Stimulated activated naive CD4-positive, alpha-beta T cell treated with Interleukin-2 at 50 U/mL for 16 hours (primary cell): ENCODE measurements at regions not wholly inside any gene's neighbourhood (a gene's known extent, or its start where the extent isn't known, plus 50 kb on each side); places are given as distances from the start of the nearest gene placed in this dataset.
"Not testable (repeated sequence)": the region's sequence is repeated elsewhere in the genome, so short reads cannot be mapped to it uniquely, and the experiment has no call there.

ENCODE experiments used
- DNase-seq: peaks from one replicate; lab custom pipeline; 2025; lab: John Stamatoyannopoulos, UW

DNA sequence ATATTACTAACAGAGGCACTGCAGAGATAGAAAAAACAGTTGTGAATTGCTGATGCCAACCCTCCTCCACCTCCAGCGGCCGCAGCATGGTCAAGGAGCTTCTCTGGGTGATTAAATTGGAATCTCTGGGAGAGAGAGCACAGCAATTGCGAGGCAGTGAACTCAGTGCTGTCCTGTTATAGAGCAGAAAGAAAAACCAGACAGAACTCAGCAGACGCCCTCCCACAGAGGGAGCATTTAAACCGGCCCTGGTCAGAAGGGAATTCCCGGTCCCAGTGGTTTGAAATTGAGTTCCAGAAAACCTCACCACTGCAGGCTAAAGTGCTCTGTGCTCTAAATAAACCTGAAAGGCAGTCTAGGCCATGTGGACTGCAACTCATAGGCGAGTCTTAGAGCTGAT is 175.4 kb downstream of the SQOR start:
- no peak for DNase-seq

DNA sequence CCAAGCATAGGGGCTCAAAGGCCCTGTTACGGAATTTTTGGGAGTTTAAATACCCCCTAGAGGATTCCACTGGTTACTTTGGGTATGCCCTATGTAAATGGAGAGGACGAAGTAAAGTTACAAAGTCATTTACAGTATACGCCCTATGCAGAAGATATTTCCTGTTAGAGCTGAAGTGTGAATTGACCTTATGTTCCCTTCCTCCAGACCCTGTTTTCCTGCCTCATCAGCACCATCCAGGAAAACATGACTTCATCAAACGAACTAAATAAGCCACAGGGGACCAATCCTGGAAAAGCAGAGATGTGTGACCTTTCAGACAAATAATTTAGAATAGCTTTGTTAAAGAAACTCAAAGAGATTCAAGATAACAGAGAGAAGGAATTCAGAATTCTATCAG is 177.4 kb downstream of the SQOR start:
- DNase-seq: no peak

DNA sequence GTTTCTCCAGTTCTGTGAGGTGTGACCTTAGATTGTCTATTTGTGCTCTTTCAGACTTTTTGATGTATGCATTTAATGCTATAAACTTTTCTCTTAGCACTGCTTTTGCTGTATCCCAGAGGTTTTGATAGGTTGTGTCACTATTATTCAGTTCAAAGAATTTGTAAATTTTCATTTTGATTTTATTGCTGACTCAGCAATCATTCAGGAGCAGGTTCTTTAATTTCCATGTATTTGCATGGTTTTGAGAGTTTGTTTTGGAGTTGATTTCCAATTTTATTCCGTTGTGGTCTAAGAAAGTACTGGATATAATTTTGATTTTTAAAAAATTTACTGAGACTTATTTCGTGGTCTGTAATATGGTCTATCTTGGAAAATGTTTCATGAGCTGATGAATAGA is 182.7 kb downstream of the SQOR start:
- not testable (repeated sequence) for DNase-seq

DNA sequence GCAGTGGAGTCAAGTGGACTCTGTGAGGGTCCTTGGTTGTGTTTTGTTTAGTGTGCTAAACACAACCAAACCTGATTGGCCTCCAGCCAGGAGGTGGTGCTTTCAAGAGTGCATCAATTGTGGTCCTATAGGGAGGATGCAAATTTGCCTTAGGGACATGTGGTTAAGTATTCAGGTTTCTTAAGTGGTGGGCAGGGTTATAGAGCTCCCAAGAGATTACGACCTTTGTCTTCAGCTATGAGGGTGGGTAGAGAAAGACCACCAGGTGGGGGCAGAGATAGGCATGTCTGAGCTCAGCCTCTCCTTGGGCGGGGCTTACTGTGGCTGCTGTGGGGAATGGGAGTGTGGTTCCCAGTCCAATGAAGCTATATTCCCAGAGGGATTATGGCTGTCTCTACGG is 186.6 kb downstream of the SQOR start:
- DNase-seq: no peak

DNA sequence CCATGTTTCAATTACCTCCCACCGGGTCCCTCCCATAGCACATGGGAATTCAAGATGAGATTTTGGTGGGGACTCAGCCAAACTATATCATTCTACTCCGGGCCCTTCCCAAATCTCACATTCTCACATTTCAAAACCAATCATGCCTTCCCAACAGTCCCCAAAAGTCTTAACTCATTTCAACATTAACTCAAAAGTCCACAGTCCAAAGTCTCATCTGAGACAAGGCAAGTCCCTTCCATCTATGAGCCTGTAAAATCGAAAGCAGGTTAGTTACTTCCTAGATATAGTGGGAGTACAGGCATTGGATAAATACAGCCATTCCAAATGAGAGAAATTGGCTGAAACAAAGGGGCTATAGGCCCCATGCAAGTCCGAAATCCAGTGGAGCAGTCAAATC is 188.1 kb downstream of the SQOR start:
- not testable (repeated sequence) for DNase-seq

DNA sequence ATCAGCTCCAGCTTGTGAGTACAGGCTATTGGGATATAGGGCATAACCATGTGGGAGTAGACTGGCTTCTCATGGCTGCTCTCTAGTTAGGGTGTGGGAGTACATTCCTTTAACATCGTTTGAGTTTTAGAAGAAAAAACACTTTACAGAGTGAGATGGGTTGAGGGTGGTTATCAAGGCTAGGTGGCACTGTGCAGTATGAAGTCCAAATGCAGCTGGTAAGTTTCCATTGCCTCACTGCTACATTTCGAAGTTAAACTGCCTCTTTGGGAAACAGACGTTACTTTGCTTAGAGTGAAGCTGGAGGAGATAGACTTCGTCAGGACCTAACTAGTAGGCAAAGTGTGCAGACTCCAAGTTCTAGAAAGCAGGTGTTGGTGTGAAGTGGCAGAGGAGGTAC is 192.4 kb downstream of the SQOR start:
- DNase-seq: no peak

DNA sequence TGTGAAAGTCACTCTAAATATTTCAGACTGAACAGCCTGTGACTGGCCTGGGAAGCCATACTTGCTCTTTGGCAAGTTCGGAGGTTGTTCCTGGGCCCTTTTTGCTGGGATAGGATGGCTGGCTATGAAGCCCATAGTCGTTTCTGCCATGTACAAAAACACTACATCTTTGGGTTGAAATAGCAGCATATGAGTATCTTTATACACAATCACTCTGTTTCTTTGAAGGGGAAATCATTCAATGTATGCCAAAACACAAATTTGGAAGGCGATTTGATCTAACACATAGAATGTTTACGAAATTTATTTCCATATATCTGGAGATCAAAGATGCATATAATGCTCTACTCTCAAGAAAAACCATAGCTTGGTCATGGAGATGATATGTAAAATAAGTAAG is 192.9 kb downstream of the SQOR start:
- DNase-seq: no peak

DNA sequence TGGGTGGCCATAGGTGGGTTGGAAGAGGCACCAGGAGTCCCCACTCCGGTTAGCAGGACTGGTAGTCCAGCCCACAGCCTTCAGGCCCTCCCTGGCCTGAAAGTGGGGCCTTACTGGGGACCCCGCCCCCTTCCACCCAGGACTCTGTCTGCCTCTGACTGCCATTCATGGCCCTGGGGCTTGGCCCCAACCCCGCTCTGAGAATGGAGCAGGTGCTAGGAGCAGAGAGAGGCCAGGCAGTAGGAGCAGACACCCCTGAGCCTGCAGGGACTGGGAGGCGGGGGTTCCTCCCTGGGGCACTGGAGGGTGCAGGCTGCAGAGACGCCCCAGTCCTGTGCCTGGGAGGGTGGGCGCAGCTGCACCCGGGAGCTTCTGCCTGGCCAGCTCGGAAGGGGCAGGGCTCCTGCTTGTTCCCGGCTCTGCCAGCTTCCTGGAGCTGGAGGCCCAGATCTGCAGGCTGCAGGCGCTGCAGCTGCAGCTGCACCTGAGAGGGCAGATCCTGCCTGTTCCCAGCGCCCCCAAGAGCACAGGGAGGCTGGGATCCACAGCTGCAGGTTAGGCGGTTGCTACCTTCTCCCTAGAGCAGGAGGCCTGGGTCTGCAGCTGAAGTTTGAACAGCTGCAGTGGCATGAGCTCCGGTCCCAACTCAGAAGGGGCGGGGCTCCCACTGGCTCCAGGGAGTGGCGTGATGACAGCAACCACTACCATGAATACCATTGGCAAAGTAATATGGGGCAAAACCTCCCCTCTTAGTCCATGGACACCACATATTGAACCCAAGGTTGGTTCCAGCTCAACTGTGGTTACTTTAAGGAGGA is 194.7 kb downstream of the SQOR start:
- DNase-seq: no peak

DNA sequence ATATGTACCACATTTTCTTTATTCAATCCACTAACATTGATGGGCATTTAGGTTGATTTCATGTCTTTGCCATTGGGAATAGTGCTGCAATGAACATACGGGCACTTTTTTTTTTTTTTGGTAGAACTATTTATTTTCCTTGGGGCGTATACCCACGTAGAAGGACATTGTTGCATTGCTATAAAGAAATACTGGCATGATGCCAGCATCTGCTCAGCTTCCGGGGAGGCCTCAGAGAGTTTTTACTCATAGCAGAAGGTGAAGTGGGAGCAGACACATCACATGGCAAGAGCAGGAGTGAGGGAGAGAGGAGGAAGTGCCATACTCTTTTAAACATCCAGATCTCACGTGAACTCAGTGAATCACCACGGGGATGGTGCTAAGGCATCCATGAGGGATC is 197.0 kb downstream of the SQOR start:
- DNase-seq: no peak

DNA sequence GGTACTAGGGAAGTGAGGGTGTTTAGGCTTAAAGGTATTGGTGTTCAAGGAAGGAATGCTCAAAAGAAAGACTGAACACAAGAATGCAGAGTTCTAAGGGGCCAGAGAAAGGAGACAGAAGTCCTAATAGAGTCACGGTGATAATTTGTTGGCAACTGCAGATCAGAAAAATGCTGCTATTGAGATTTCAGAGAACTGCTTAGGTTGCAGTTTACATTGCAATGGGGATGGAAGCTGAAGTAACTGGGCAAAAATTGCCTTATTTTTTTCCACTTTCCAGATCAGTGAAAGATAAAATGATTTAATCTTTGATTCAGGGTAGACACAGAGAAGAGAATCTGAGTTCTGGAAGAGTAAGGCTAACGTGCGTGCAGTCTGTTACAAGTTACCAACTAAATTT is 199.8 kb downstream of the SQOR start:
- DNase-seq: no peak

DNA sequence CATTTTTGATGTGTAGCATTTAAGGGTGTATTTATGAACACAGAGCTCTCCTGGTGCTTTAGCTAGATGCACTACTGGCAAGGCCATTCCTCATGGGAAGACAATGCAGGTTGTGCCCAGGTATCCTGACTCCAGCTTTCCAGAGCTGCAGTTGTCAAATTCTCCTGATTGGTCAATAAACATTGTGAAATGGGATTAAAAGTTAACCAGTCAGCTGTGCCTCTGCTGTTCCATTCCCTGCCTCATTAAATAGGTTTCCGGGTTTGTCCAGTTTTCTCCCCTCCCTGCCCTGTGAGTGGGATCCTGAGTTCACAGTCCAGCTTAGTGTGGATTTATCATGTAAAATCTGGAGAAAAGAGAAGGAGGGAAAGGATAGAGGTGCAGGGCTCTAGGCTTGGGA is 207.3 kb downstream of the SQOR start:
- no peak for DNase-seq

DNA sequence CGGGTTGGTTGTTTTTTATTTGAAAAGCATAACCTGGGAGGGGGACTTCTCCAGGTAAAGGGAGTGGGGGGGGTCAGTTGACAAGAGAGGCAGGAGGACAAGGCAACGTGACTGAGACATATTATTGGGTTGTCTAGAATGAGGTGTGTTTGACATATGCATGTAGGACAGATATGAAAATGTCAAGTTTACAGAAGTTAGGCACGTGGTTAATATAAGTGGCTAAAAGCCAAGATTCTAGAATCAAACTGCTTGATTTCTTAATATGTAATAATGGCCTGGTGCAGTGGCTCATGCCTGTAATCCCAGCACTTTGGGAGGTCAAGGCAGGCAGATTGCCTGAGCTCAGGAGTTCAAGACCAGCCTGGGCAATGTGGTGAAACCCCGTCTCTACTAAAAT is 212.8 kb downstream of the SQOR start:
- no peak for DNase-seq

DNA sequence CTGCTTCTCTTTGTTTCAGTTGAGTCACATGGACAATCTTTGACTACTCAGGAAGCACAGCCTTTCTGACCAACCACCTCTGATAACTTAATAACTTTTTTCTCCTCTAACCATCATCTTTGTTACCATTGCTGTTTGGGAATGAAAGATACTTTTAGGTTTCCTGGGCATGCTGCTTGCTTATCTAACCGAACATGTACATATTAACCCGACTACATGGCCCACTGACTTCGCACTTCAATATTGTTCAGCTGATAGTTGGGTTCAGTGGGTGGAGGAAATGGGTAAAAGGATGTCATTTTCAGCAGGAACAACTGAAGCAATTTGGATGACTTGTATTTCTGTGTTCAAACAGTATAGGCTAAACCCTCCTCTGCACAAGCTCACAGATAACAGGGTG is 214.3 kb downstream of the SQOR start:
- no peak for DNase-seq

DNA sequence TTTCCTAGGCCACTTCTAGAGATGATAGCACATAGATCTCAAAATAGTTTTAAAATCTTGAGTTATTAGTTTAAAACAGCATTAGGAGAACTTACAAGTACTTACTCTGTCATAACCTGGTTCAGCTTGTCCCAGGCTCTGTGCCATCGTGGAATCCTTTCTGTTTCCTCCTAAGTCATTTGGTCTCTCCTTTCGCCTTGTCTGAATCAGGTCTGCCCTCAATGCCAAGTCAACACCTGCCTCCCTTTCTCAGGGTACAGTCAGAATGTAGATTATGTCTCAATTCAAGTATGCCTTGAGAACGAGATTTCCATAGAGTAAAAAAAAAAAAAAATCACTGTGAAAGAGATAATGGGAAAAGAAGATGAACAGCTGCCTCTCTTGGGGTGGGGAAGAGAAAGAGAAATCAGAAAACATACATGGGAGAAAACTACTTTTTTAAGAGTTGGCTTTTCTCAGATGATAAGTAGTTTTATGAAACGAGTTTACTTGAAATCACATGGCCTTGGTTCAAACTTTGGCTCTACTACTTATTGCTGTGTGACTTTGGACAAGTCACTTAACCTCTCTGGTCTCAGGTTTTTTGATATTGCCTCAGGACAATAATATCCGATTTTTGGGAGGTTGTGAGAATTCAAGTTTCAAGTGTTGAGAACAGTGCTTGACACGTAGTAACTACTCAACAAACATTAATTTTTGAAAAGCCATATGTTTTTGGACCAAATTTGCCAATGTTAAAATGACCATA is 219.8 kb downstream of the SQOR start:
- DNase-seq: no peak

DNA sequence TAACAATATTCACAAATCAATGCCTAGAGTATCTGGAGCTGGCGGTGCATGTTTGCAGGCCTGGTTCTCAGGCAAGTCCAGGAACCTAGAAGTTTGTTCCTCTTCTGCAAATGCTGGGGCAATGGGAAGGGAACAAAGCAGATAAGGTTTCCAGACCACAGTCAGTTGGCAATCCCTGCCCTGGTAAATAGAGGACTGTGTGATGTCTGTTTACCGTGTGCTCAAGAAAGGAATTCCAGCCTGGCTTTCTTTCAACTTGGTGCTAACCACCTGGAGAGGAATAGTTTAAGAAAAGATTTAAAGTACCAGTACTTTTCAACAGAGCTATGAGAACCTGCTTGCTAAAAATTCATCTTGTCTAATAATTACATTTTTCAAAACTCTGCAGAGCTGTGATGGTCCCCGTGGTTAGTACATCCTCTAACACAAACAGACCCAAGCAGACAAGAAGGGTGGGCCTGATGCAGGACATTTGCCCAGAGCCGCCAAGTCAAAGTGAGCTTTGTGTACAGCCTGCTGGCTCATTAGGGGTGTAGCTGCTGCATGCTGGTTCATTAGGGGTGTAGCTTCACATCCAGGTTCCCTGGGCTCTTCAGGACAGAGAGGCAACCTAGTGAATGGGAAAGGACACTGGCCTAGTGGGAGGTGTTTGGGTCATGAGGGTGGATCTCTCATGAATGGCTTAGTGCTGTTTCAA is 220.5 kb downstream of the SQOR start:
- no peak for DNase-seq

DNA sequence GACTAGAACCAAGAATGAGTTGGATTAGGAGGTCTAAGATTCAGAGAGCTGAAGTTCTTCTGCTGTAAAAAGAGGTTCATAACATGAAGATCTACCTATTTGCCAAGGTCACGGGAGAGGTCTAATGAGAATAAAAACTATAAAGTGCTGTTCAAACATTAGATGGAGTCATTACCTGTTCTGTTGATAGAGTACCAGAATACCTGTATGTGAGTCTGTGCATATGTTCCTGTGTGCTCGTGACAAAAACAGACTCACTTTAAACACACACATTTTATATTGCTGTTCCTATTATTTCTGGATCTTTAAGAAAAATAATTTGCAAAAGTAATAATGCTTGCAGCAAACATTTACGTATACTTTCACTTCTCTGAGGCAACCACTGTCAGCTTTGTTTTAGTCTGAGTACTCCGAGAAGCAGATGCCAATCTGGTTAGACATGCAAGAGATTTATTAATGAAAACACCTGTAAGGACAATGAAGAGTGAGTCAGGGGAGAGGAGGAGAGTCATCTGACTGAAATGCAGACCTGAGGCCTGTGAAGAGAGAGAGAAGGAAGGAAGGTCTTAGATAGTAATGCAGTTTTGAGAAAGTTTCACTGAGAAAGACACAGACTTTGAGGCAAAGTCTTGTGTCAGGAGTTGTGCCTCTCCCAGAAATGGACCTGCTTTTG is 221.2 kb downstream of the SQOR start:
- DNase-seq: no peak

DNA sequence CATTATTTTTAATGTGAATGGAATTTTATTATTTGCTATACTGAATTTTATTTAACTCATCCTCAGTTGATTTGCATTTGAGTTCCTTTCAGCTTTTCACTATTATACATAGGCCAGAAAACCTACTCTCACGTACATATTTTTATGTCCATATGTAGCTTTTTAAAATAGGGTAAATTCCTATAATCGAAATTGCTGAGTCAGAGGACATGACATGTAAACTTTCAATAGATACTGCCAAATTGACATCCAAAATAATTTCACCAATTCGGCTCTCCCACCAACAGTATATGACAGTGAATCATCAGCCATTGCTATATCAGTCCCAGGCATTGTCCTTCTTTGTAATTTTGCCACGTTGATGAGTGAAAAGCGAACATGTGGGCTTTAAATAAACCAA is 222.5 kb downstream of the SQOR start:
- DNase-seq: no peak

DNA sequence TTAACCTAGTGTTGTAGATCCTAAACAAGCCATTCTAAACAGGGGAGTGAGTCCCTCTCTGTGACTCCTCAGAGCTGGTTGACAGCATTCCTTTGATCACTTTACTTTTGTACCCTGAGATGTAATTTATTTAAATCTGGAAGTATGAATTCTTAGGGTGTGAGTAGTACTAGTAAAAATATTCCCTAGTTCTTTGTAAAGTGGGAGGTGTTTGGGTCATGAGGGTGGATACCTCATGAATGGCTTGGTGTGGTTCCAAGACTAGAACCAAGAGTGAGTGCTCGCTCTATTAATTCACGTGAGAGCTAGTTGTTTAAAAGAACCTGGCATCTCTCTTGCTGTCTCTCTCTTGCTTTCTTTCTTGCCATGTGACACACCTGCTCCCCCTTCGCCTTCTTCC is 223.7 kb downstream of the SQOR start:
- no peak for DNase-seq

DNA sequence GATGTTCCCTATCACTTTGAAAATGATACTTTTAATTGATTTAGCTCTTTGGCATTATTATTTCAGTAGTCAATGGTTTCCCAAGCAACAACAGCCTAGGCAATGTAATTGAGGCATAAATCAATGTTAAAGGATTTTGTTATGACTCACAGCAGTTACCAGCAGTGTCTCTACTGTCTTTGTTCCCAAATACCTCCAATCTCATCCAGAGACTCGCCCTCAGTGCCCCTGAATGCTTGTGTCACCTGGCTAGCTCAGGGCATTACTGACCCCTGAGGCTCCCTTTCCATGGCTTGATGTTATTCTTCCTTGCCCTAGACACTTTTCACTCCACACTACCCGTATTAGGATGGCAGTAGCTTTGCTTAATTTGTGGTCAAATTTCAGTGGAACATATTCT is 227.2 kb downstream of the SQOR start:
- DNase-seq: no peak

DNA sequence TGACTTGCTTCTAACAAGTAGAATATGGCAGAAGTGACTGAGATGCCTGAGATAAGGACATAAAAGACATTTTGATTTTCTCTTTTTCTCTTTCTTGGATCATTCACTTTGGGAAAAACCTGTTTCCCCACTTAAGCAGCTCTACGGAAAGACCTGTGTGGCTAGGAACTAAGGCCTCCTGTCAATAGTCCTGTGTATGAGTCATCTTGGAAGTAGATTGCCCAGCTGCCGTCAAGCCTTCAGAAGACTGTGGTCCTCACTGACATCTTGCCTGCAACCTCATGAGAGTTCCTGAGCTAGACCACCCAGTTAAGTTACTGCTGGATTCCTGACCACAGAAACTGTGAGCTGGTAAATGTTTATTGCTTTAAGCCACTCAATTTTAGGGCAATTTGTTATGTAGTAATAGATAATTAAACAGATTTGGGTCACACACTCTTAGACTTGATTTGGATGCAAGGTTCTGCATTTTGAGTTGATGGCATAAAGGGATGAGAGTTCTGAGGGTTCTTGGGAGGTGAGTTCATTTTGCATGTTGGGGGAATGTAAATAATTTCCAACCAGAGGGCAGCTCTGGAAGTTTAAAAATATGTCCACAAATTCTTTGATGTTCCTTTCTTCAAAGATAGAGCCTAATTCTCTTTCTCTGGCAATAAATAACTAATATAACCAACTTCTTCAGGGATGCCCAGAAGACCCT is 229.2 kb downstream of the SQOR start:
- DNase-seq: no peak

DNA sequence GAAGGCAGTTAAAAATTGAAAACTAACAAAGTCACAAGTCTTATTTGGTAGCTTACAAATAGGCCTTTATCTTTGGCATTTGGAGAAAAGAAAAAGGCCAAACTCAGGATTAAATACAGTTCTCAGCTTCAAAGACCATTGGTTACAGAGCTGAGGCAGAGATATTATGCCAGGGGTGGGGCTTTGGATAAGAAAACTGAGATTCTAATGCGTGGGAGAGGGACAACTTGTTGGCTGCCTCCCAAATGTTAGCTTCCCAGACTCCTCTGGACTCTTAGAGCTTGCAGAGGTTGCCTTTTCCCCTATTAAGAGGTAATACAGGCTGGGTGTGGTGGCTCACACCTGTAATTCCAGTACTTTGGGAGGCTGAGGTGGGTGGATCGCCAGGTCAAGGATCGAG is 231.8 kb downstream of the SQOR start:
- no peak for DNase-seq

DNA sequence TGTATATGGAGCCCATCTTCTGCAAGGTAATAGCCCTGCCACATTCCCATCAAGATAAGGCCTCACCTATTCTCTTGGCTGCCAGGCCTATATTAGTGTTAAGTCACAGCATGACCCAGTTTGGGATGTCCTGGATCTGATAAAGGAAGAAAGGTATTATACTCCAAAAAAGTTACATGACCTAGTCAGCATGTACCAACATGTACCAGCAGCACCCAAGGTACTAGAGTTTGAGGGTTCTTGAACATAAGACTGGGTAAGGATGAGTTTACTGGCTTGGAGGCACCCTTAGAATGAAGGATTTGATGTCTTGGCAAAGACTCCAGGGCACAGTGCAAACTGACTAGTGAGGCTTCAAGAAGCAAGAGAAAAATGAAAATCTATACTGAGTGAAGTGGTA is 232.5 kb downstream of the SQOR start:
- DNase-seq: no peak
